HEK293 (cell line): ENCODE measurements at regions not wholly inside any gene's neighbourhood (a gene's known extent, or its start where the extent isn't known, plus 50 kb on each side); places are given as distances from the start of the nearest gene placed in this dataset.

ENCODE experiments used
- CTCF ChIA-PET: fragments of 350-600 bp; formaldehyde crosslinking; extraction: SDS; loops from one replicate; lab custom pipeline; 2021; ENCODE audit warnings: antibody characterized with exemption; lab: Yijun Ruan, JAX
- POLR2A ChIA-PET: fragments of 300-600 bp; formaldehyde crosslinking; extraction: SDS; loops from one replicate; lab custom pipeline; 2020; ENCODE audit warnings: antibody characterized with exemption, inconsistent platforms; lab: Yijun Ruan, JAX
- H3K27ac ChIP-seq: fragments of 200-500 bp; sonication (Bioruptor generic); 2 replicates; pipeline ENCODE4 v1.5.1; 2014; ENCODE audit warnings: low read depth, low read length, control low read depth, inconsistent platforms; ENCODE audit errors: extremely low read depth
- H3K36me3 ChIP-seq, 2 experiments: fragments of 200-500 bp in 1 of 2; sonication (Bioruptor generic) in 1 of 2; 1 replicate in 1 of 2; 2 replicates in 1 of 2; pipeline ENCODE4 v1.5.1; 2014 to 2017; ENCODE audit warnings: inconsistent platforms in 2 of 2, low read length in 2 of 2; ENCODE audit not compliant: control insufficient read depth in 2 of 2, insufficient read depth in 1 of 2
- H3K4me1 ChIP-seq: fragments of 200-500 bp; sonication (Bioruptor generic); 2 replicates; pipeline ENCODE4 v1.5.1; 2014; ENCODE audit warnings: mild to moderate bottlenecking, low read length, inconsistent platforms; ENCODE audit not compliant: control insufficient read depth, insufficient read depth
- H3K4me3 ChIP-seq: 2 replicates; pipeline ENCODE4 v1.5.1; 2011; ENCODE audit warnings: low read depth, mild to moderate bottlenecking, control low read depth, low read length, moderate library complexity
- H3K9me3 ChIP-seq: fragments of 200-500 bp; sonication (Bioruptor generic); 2 replicates; pipeline ENCODE4 v1.5.1; 2014; ENCODE audit warnings: low read depth, low read length, inconsistent platforms; ENCODE audit not compliant: control insufficient read depth, insufficient read depth
- AEBP2 ChIP-seq: fragments of 450-650 bp; formaldehyde crosslinking; IDR thresholded peaks from 2 replicates; pipeline ENCODE4 v1.5.1; 2016; ENCODE audit warnings: missing biosample characterization, missing genetic modification characterization, borderline replicate concordance
- PRDM6 ChIP-seq: fragments of 450-650 bp; formaldehyde crosslinking; IDR thresholded peaks from 2 replicates; pipeline ENCODE4 v1.5.1; 2017; ENCODE audit warnings: missing biosample characterization, missing genetic modification characterization
- RBAK ChIP-seq: fragments of 450-650 bp; formaldehyde crosslinking; IDR thresholded peaks from 2 replicates; pipeline ENCODE4 v1.5.1; 2016; ENCODE audit warnings: missing biosample characterization, missing genetic modification characterization
- SCRT2 ChIP-seq: fragments of 450-650 bp; formaldehyde crosslinking; IDR thresholded peaks from 2 replicates; pipeline ENCODE4 v1.5.1; 2016; ENCODE audit warnings: missing biosample characterization, missing genetic modification characterization
- ZBTB21 ChIP-seq: fragments of 450-650 bp; formaldehyde crosslinking; IDR thresholded peaks from 2 replicates; pipeline ENCODE4 v1.5.1; 2017; ENCODE audit warnings: missing biosample characterization, missing genetic modification characterization
- ZBTB7A ChIP-seq: fragments of 450-650 bp; formaldehyde crosslinking; IDR thresholded peaks from 2 replicates; pipeline ENCODE4 v1.5.1; 2016; ENCODE audit warnings: low read depth, missing biosample characterization, missing genetic modification characterization
- ZFP41 ChIP-seq: fragments of 450-650 bp; formaldehyde crosslinking; IDR thresholded peaks from 2 replicates; pipeline ENCODE4 v1.5.1; 2016; ENCODE audit warnings: missing biosample characterization, missing genetic modification characterization, borderline replicate concordance
- ZNF302 ChIP-seq: fragments of 450-650 bp; formaldehyde crosslinking; IDR thresholded peaks from 2 replicates; pipeline ENCODE4 v1.5.1; 2016; ENCODE audit warnings: missing biosample characterization, missing genetic modification characterization, low read depth
- ZNF416 ChIP-seq: fragments of 450-650 bp; formaldehyde crosslinking; IDR thresholded peaks from 2 replicates; pipeline ENCODE4 v1.5.1; 2016; ENCODE audit warnings: missing biosample characterization, missing genetic modification characterization
- ZNF501 ChIP-seq: fragments of 450-650 bp; formaldehyde crosslinking; IDR thresholded peaks from 2 replicates; pipeline ENCODE4 v1.5.1; 2016; ENCODE audit warnings: missing biosample characterization, missing genetic modification characterization
- ZNF623 ChIP-seq: fragments of 450-650 bp; formaldehyde crosslinking; IDR thresholded peaks from 2 replicates; pipeline ENCODE4 v1.5.1; 2016; ENCODE audit warnings: missing biosample characterization, missing genetic modification characterization
- ZNF677 ChIP-seq: fragments of 450-650 bp; IDR thresholded peaks from 2 replicates; pipeline ENCODE4 v1.5.0; 2018; ENCODE audit warnings: missing biosample characterization, mild to moderate bottlenecking, missing genetic modification characterization, moderate library complexity
- ZNF768 ChIP-seq: fragments of 450-650 bp; formaldehyde crosslinking; IDR thresholded peaks from 2 replicates; pipeline ENCODE4 v1.5.1; 2018; ENCODE audit warnings: missing biosample characterization, mild to moderate bottlenecking, missing genetic modification characterization
- TF ChIP-seq, protein P1 (sequence below): fragments of 450-650 bp; formaldehyde crosslinking; IDR thresholded peaks from 2 replicates; pipeline ENCODE4 v1.5.1; 2016; ENCODE audit warnings: missing biosample characterization, missing genetic modification characterization, low read depth
- TF ChIP-seq, protein P2 (sequence below): fragments of 450-650 bp; formaldehyde crosslinking; IDR thresholded peaks from 2 replicates; pipeline ENCODE4 v1.5.1; 2016; ENCODE audit warnings: missing biosample characterization, missing genetic modification characterization, borderline replicate concordance

GRCh38 chr17:72270273-72270924, 149.6 kb downstream of the SOX9 start (continued):
- TF ChIP-seq PRDM6 = 0 out of 2 replicates have a peak, but pooled peaks have one; percentile 10

DNA sequence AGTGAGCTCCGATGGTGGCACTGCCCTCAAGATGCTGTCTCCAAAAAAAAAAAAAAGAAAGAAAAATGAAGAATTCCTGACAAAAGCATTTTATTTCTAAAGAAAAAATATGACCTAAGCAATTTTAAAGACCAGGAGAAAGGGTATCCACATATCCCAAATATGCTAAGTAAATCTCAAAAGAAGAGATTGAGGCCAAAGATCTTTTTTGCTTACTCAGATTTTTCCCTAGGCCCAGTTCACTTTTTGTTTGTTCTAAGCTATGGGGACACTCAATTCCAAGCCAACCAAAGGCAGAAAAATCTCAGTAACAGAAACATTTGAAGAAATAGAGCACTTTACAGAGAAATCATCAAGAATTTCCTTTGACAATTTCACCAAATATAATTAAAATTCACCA, 150.8 kb downstream of the SOX9 start:
- CTCF ChIA-PET = interaction anchor here (0.6 kb wide), 1 partner anchor 1554 kb away, joined by 3 read pairs; no protein-coding TSS in a partner anchor
- H3K4me3 ChIP-seq = no peak overlapping the region
- no peaks in the 10 kb centered on the region for H3K36me3 ChIP-seq
- H3K9me3 ChIP-seq = no peaks in the 10 kb centered on the region
- POLR2A ChIA-PET = no interaction called here
- peaks cover 6% of the 10 kb centered on the region for H3K4me1 ChIP-seq
- TF ChIP-seq, protein P1, sequence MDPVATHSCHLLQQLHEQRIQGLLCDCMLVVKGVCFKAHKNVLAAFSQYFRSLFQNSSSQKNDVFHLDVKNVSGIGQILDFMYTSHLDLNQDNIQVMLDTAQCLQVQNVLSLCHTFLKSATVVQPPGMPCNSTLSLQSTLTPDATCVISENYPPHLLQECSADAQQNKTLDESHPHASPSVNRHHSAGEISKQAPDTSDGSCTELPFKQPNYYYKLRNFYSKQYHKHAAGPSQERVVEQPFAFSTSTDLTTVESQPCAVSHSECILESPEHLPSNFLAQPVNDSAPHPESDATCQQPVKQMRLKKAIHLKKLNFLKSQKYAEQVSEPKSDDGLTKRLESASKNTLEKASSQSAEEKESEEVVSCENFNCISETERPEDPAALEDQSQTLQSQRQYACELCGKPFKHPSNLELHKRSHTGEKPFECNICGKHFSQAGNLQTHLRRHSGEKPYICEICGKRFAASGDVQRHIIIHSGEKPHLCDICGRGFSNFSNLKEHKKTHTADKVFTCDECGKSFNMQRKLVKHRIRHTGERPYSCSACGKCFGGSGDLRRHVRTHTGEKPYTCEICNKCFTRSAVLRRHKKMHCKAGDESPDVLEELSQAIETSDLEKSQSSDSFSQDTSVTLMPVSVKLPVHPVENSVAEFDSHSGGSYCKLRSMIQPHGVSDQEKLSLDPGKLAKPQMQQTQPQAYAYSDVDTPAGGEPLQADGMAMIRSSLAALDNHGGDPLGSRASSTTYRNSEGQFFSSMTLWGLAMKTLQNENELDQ (tag by site-specific recombination) = no peak
- TF ChIP-seq RBAK (tag by site-specific recombination) (no peak), ZNF677 (tag by site-specific recombination) (no peak), ZNF501 (no peak), ZFP41 (tag by site-specific recombination) (no peak), ZNF302 (no peak), ZBTB7A (no peak), ZNF416 (tag by site-specific recombination) (no peak), ZNF623 (tag by site-specific recombination) (no peak), ZBTB21 (no peak), SCRT2 (tag by site-specific recombination) (no peak), AEBP2 (tag by site-specific recombination) (no peak), ZNF768 (no peak)
- TF ChIP-seq, protein P2, sequence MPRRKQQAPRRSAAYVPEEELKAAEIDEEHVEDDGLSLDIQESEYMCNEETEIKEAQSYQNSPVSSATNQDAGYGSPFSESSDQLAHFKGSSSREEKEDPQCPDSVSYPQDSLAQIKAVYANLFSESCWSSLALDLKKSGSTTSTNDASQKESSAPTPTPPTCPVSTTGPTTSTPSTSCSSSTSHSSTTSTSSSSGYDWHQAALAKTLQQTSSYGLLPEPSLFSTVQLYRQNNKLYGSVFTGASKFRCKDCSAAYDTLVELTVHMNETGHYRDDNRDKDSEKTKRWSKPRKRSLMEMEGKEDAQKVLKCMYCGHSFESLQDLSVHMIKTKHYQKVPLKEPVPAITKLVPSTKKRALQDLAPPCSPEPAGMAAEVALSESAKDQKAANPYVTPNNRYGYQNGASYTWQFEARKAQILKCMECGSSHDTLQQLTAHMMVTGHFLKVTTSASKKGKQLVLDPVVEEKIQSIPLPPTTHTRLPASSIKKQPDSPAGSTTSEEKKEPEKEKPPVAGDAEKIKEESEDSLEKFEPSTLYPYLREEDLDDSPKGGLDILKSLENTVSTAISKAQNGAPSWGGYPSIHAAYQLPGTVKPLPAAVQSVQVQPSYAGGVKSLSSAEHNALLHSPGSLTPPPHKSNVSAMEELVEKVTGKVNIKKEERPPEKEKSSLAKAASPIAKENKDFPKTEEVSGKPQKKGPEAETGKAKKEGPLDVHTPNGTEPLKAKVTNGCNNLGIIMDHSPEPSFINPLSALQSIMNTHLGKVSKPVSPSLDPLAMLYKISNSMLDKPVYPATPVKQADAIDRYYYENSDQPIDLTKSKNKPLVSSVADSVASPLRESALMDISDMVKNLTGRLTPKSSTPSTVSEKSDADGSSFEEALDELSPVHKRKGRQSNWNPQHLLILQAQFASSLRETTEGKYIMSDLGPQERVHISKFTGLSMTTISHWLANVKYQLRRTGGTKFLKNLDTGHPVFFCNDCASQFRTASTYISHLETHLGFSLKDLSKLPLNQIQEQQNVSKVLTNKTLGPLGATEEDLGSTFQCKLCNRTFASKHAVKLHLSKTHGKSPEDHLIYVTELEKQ (tag by site-specific recombination) = no peak
- H3K27ac ChIP-seq = no peak overlapping the region
